IMR-90 (cell line): ENCODE measurements at regions not wholly inside any gene's neighbourhood (a gene's known extent, or its start where the extent isn't known, plus 50 kb on each side); places are given as distances from the start of the nearest gene placed in this dataset.

Source experiments
- BHLHE40 ChIP-seq: fragments of 150-350 bp; IDR thresholded peaks from 2 replicates; pipeline ENCODE4 v1.6.1; 2016; ENCODE audit warnings: mild to moderate bottlenecking, low read depth, low read length
- CEBPB ChIP-seq: IDR thresholded peaks from 2 replicates; pipeline ENCODE4 v1.6.1; 2012; ENCODE audit warnings: low read depth, low read length, improper control_type of control experiment
- CHD1 ChIP-seq: IDR thresholded peaks from 2 replicates; pipeline ENCODE4 v1.6.1; 2012; ENCODE audit warnings: low read depth, low read length, improper control_type of control experiment
- FOS ChIP-seq: fragments of 150-350 bp; IDR thresholded peaks from 2 replicates; pipeline ENCODE4 v1.6.1; 2016; ENCODE audit warnings: low read depth, low read length
- MAFK ChIP-seq: IDR thresholded peaks from 2 replicates; pipeline ENCODE4 v1.6.1; 2012; ENCODE audit warnings: low read depth, low read length, improper control_type of control experiment
- MAZ ChIP-seq: IDR thresholded peaks from 2 replicates; pipeline ENCODE4 v1.6.1; 2012; ENCODE audit warnings: low read depth, mild to moderate bottlenecking, low read length, improper control_type of control experiment, moderate library complexity, borderline replicate concordance
- MXI1 ChIP-seq: IDR thresholded peaks from 2 replicates; pipeline ENCODE4 v1.6.1; 2012; ENCODE audit warnings: low read depth, mild to moderate bottlenecking, low read length, moderate library complexity, borderline replicate concordance
- POLR2A ChIP-seq: IDR thresholded peaks from 2 replicates; pipeline ENCODE4 v1.6.1; 2012; ENCODE audit warnings: mild to moderate bottlenecking, low read depth, low read length
- RAD21 ChIP-seq: IDR thresholded peaks from 2 replicates; pipeline ENCODE4 v1.6.1; 2012; ENCODE audit warnings: low read length, improper control_type of control experiment
- RCOR1 ChIP-seq: IDR thresholded peaks from 2 replicates; pipeline ENCODE4 v1.6.1; 2012; ENCODE audit warnings: mild to moderate bottlenecking, low read length, improper control_type of control experiment; ENCODE audit not compliant: insufficient replicate concordance
- RFX5 ChIP-seq: IDR thresholded peaks from 2 replicates; pipeline ENCODE4 v1.8.0; 2012; ENCODE audit warnings: low read depth, mild to moderate bottlenecking, low read length, moderate library complexity
- SMC3 ChIP-seq: fragments of 150-350 bp; IDR thresholded peaks from 2 replicates; pipeline ENCODE4 v1.6.1; 2016; ENCODE audit warnings: low read depth, mild to moderate bottlenecking, antibody characterized with exemption, low read length, moderate library complexity
- TF ChIP-seq, protein P1 (sequence below): conservative IDR thresholded peaks from 2 replicates; pipeline ENCODE4 v1.5.1; 2012; ENCODE audit warnings: mild to moderate bottlenecking, low read depth, low read length, improper control_type of control experiment
- TF ChIP-seq, protein P2 (sequence below): fragments of 150-350 bp; IDR thresholded peaks from 2 replicates; pipeline ENCODE4 v1.6.1; 2017; ENCODE audit warnings: mild to moderate bottlenecking, antibody characterized with exemption, low read length, low read depth

DNA sequence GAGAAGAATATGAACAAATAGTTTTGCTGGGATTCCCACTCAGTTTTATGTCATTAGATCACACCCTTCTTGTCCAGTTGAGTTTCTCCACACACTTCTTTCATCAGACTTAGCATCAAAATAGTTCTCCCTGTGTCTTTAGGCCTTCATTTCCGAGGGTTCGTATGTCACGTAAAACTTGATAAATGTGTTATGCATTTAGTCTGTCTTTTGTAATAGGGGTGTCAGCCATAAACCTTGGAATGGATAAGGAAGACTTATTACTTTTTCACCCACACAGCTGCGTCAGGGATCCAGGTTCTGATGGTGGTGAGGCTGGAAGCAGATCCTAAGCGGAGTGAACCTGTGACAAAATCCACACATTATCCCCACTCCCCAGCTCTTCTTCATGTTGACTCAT is 246.8 kb downstream of the CD83 start:
- TF ChIP-seq POLR2A (no peak), MAZ (no peak), CHD1 (no peak), MXI1 (no peak), CEBPB (no peak), RFX5 (no peak), RCOR1 (no peak), BHLHE40 (no peak), RAD21 (no peak), SMC3 (no peak), MAFK (no peak), FOS (no peak)
- TF ChIP-seq, protein P1, sequence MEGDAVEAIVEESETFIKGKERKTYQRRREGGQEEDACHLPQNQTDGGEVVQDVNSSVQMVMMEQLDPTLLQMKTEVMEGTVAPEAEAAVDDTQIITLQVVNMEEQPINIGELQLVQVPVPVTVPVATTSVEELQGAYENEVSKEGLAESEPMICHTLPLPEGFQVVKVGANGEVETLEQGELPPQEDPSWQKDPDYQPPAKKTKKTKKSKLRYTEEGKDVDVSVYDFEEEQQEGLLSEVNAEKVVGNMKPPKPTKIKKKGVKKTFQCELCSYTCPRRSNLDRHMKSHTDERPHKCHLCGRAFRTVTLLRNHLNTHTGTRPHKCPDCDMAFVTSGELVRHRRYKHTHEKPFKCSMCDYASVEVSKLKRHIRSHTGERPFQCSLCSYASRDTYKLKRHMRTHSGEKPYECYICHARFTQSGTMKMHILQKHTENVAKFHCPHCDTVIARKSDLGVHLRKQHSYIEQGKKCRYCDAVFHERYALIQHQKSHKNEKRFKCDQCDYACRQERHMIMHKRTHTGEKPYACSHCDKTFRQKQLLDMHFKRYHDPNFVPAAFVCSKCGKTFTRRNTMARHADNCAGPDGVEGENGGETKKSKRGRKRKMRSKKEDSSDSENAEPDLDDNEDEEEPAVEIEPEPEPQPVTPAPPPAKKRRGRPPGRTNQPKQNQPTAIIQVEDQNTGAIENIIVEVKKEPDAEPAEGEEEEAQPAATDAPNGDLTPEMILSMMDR = no peak
- TF ChIP-seq, protein P2, sequence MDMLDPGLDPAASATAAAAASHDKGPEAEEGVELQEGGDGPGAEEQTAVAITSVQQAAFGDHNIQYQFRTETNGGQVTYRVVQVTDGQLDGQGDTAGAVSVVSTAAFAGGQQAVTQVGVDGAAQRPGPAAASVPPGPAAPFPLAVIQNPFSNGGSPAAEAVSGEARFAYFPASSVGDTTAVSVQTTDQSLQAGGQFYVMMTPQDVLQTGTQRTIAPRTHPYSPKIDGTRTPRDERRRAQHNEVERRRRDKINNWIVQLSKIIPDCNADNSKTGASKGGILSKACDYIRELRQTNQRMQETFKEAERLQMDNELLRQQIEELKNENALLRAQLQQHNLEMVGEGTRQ = no peak
